ENCODE measurements at regions not wholly inside any gene's neighbourhood (a gene's known extent, or its start where the extent isn't known, plus 50 kb on each side); places are given as distances from the start of the nearest gene placed in this dataset.

- TF ChIP-seq POLR2A (IDR thresholded peaks at IDR 0.05) (no peak), CTCF (IDR thresholded peaks at IDR 0.05) (no peak), EP300 (IDR thresholded peaks at IDR 0.05) (no peak), POLR2AphosphoS5 (IDR thresholded peaks at IDR 0.05) (no peak)
Measured at GRCh38 chr10:47113907-47114500, 186.0 kb upstream of the GDF10 start.
